Prostate gland (tissue), 2 donors: ENCODE measurements at regions not wholly inside any gene's neighbourhood (a gene's known extent, or its start where the extent isn't known, plus 50 kb on each side); places are given as distances from the start of the nearest gene placed in this dataset.

Experiments used
- DNase-seq: peaks from one replicate; pipeline ENCODE4 v3.0.0-alpha.2; 2019; ENCODE audit warnings: low spot score
- H3K27ac ChIP-seq, 2 donors: fragments of 200-600 bp; sonication (generic); 2 replicates each; pipeline ENCODE4 v1.5.1; 2017 to 2019
- H3K27me3 ChIP-seq: fragments of 200-600 bp; sonication (generic); replicated peaks from 2 replicates; pipeline ENCODE4 v1.5.1; 2019; ENCODE audit not compliant: insufficient read depth
- H3K36me3 ChIP-seq, 2 donors: fragments of 200-600 bp; sonication (generic); 1 replicate in 1 of 2; 2 replicates in 1 of 2; pipeline versions ENCODE4 v1.5.1 to v1.8.1; 2017 to 2019
- H3K4me1 ChIP-seq: fragments of 200-600 bp; sonication (generic); replicated peaks from 2 replicates; pipeline ENCODE4 v1.5.1; 2019
- H3K4me3 ChIP-seq, 2 donors: fragments of 200-600 bp; sonication (generic); 2 replicates each; pipeline ENCODE4 v1.5.1; 2017 to 2019
- H3K9me3 ChIP-seq: fragments of 200-600 bp; sonication (generic); 2 replicates; pipeline ENCODE4 v1.5.1; 2017
- POLR2A ChIP-seq: fragments of 450-650 bp; IDR thresholded peaks from one replicate; pipeline ENCODE4 v1.6.1; 2016; ENCODE audit warnings: antibody characterized with exemption, mild to moderate bottlenecking
- POLR2AphosphoS5 ChIP-seq: sonication (generic); formaldehyde crosslinking; IDR thresholded peaks from one replicate; pipeline ENCODE4 v1.6.1; 2017; ENCODE audit warnings: antibody characterized with exemption
- WGBS: methylation state at CpG from one replicate; pipeline ENCODE4 v1.1.5; 2018; 5-methylcytosine and 5-hydroxymethylcytosine counted together
- intact Hi-C: fragments of 100-400 bp; cut with DNase I; formaldehyde crosslinking; loops from one replicate; pipeline ENCODE4 v1.14.2; 2022
- TF ChIP-seq, protein P1 (sequence below), 4 experiments: fragments of 200-600 bp in 2 of 4; fragments of 450-650 bp in 2 of 4; sonication (generic) in 2 of 4; IDR thresholded peaks; 1 replicate in 3 of 4; 2 replicates in 1 of 4; pipeline ENCODE4 v1.5.1; 2016 to 2019; ENCODE audit warnings: antibody characterized with exemption in 4 of 4, mild to moderate bottlenecking in 2 of 4, moderate library complexity in 2 of 4

DNA sequence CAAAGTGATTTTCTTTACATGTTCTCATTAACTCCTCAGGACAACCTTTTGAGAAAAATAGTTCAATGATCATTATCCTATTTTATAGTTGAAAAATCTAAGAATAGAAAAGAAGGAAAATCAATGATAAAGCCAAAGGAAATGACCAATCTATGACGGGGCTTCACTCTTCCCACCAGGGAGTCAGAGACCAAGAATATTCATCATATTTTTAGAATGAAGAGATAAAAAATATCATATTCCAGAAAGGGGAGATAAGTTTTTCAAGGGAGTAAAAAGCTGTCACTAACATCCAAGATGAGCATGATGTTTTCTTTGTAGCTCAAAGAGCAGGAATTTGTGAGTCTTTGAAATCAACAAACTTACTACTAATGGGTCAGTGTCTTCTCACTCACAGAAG lies 71.5 kb upstream of the LPP start:
- no peak for TF ChIP-seq POLR2AphosphoS5
- TF ChIP-seq, protein P1, sequence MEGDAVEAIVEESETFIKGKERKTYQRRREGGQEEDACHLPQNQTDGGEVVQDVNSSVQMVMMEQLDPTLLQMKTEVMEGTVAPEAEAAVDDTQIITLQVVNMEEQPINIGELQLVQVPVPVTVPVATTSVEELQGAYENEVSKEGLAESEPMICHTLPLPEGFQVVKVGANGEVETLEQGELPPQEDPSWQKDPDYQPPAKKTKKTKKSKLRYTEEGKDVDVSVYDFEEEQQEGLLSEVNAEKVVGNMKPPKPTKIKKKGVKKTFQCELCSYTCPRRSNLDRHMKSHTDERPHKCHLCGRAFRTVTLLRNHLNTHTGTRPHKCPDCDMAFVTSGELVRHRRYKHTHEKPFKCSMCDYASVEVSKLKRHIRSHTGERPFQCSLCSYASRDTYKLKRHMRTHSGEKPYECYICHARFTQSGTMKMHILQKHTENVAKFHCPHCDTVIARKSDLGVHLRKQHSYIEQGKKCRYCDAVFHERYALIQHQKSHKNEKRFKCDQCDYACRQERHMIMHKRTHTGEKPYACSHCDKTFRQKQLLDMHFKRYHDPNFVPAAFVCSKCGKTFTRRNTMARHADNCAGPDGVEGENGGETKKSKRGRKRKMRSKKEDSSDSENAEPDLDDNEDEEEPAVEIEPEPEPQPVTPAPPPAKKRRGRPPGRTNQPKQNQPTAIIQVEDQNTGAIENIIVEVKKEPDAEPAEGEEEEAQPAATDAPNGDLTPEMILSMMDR (IDR thresholded peaks at IDR 0.05): no peak
- TF ChIP-seq POLR2A: no peak
- 51% methylated on average over 1 of the region's 1 CpG for WGBS
- Histone ChIP-seq H3K27ac (no peak overlapping the region), H3K27me3 (no peaks in the 10 kb centered on the region), H3K4me1 (no peaks in the 10 kb centered on the region), H3K36me3 (no peaks in the 10 kb centered on the region), H3K9me3 (no peaks in the 10 kb centered on the region), H3K4me3 (no peak overlapping the region)
- intact Hi-C loops: no loop called here
- no peak for DNase-seq

DNA sequence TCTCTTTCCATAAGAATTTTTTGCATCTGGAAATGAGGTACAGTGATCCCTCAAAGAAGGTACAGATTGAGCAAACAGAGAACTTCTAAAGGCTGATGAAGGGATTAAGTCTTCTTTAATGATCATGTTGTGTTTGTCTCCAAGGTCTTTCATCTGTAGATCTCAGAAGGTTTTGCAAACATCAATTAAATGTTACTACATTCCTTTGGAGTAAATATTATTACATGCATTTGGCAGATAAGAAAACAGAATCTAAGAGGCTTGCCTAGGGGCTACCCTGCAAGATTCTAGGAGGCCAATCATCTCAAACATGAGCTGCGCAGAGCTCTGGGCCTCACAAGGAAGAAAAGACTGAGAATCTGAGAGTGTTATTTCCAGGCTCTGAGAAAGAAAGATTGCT lies 70.9 kb upstream of the LPP start:
- H3K36me3 ChIP-seq: no peaks in the 10 kb centered on the region

DNA sequence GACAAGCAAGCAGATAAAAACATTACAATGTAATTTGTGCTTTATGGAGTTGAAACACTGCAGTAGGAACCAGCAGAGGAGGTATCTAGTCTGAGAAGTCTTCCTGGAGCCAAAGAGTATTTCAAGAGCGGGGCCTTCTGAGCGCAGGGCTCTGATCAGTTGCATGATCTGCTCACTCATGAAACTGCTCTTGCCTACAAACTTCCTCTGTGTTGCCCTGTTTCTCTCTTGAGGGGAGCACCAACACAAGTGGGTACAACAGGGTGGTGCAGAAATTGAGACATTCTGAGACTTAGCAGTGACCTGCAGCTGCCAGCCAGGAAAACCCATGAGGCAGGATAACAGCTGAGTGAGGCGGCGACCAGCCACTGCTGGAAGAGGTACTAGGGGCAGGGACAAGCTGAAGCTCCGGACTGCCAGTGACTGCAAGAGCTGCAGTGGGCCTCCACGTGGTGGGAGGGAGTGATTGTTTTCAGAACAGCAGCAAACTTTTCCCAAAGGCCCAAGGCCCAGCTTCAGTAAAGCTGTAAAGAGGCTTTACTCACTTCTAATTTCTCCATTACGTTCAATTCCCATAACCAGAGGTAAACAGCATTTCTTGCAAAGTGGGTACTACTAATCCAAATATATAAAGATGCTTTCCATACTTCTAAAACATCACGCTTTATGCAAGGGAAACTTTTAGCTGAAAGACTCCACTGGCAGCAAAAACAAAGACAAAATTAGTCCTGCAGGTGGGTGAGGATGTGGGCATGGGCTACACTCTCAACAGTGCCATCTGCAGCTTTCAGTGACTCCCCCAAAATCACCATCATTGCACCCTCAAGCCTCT lies 69.0 kb upstream of the LPP start:
- no peaks in the 10 kb centered on the region for H3K4me1 ChIP-seq
- intact Hi-C loops: no loop called here
- H3K36me3 ChIP-seq: no peaks in the 10 kb centered on the region
- WGBS: 84% methylated on average over 8 of the region's 8 CpGs
- DNase-seq: no peak
- H3K27ac ChIP-seq: no peak overlapping the region
- H3K27me3 ChIP-seq: no peaks in the 10 kb centered on the region
- TF ChIP-seq, protein P1 (IDR thresholded peaks at IDR 0.05): no peak
- no peak for TF ChIP-seq POLR2AphosphoS5
- no peak for TF ChIP-seq POLR2A
- no peaks in the 10 kb centered on the region for H3K9me3 ChIP-seq
- no peak overlapping the region for H3K4me3 ChIP-seq

More for the DNA sequence above, 70.9 kb upstream of the LPP start:
- no peaks in the 10 kb centered on the region for H3K9me3 ChIP-seq
- no peaks in the 10 kb centered on the region for H3K4me1 ChIP-seq
- no peak overlapping the region for H3K27ac ChIP-seq
- intact Hi-C loops: no loop called here
- H3K27me3 ChIP-seq: no peaks in the 10 kb centered on the region
- no peak overlapping the region for H3K4me3 ChIP-seq
- no peak for DNase-seq
- TF ChIP-seq POLR2AphosphoS5: peak; percentile 16
- TF ChIP-seq, protein P1 (IDR thresholded peaks at IDR 0.05): no peak
- TF ChIP-seq POLR2A: no peak
- 77% methylated on average over 1 of the region's 1 CpG for WGBS

DNA sequence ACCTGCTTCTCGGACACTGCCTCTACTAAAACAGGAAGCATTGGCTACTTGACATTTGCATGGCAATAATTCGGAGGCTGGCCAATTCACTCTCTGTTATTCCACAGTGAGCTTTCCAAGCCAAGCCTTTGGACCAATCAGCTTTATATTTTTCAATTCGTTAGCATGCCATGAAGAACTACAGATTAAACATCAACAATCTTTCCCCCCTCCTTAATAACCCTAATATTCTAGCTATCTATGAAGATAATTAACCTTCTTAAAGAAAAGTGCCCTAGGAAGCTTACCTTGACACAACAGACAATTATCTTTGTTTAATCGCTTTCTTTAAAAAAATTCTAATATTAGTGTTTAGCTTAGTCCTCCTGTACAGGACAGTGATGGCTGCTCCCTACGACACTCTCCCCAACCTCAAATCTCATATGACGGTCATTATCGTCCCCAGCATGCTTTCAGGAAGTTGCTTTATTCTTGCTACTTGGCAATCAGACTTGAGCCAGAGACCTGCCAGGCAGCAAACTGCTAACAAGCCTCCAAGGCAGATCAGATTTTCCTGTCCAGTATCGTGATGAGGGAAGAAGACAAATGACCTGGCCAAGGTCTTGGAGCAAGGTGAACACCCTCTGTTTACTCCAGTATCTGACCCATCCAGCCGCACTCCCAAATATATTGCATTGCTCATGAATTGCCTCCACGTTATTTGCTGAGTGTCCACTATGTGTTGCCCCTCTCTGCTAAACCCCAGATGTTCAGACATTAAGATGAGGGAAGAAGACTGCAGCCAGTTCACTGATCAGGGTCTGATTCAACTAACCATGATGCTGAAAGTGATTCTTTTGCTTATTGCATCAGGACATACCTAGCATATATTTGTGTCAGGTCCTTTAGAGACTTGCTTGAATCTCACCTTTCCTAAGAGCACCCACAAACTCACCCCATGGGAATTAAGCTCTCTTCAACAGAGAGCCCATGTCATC lies 68.1 kb upstream of the LPP start:
- no peaks in the 10 kb centered on the region for H3K36me3 ChIP-seq
- no peaks in the 10 kb centered on the region for H3K27me3 ChIP-seq
- H3K4me3 ChIP-seq: no peak overlapping the region
- 45% methylated on average over 10 of the region's 10 CpGs for WGBS
- H3K9me3 ChIP-seq: no peaks in the 10 kb centered on the region
- DNase-seq: no peak
- TF ChIP-seq POLR2AphosphoS5: no peak
- intact Hi-C loops: no loop called here
- H3K4me1 ChIP-seq: no peaks in the 10 kb centered on the region
- no peak overlapping the region for H3K27ac ChIP-seq

DNA sequence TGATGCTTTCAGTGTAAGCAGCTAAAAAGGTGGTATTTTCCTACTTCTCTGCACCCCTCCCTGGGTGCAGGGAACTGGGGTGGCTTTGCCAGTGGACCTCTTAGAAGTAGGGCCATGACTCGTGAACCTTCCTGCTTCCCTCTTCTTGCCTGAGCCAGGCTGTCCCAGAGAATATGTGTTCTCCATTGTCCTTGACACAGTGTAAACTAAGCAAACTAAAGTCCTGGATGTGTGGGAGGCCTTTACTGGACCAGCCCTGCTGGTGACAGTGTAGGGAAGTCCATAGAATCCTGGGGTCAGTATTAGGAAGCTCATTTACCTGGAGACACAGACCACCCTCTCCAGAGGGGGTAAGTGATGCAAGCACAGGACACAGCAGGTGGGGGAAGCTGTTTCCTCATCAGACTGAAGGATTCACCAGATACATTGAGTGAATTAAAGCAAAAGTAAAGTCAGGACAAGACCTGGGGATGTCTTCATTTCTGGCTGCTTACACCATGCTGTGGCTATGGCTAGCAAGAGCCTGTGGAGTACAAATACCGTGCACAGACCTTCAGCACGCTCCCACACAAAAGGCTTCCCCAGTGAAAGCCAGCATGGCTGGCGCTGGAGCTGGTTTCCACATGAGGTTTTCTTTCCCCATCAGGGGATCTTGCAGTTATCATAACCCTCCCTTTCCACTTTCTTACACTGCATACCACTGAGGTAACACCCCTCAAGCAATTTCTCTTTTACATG lies 64.8 kb upstream of the LPP start:
- Histone ChIP-seq H3K9me3 (no peaks in the 10 kb centered on the region), H3K36me3 (no peaks in the 10 kb centered on the region), H3K27me3 (no peaks in the 10 kb centered on the region), H3K4me3 (no peak overlapping the region), H3K4me1 (no peaks in the 10 kb centered on the region), H3K27ac (no peak overlapping the region)
- DNase-seq: no peak
- 99% methylated on average over 4 of the region's 4 CpGs for WGBS
- intact Hi-C loops: no loop called here
- TF ChIP-seq, protein P1 (IDR thresholded peaks at IDR 0.05): no peak
- no peak for TF ChIP-seq POLR2AphosphoS5
- TF ChIP-seq POLR2A: no peak
